ENCODE measurements at regions not wholly inside any gene's neighbourhood (a gene's known extent, or its start where the extent isn't known, plus 50 kb on each side); places are given as distances from the start of the nearest gene placed in this dataset.
"Not testable (repeated sequence)": the region's sequence is repeated elsewhere in the genome, so short reads cannot be mapped to it uniquely, and the experiment has no call there.

DNA sequence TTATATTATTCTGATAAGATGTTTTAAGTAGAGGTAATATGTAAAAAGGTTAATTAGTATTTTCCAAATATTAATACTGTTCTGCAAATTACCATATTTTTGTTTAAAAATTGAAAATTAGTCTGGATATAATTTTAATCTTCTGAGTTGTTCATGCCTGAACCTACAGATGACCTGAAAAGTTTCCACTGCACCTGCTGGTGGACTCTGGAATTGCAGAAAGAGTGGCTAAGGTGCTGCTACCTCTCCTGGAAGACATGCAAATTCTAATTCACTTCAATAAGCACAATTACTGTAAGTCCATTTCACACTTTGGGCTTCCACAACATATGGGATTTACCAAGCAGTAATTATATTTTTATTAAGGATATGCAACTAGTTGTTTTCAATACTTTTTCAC is 77.7 kb upstream of the OLIG3 start:
- no peak for ATAC-seq (ENCODE audit: insufficient number of reproducible peaks, low FRiP score, low read depth)
- no peak overlapping the region for H3K27ac ChIP-seq

DNA sequence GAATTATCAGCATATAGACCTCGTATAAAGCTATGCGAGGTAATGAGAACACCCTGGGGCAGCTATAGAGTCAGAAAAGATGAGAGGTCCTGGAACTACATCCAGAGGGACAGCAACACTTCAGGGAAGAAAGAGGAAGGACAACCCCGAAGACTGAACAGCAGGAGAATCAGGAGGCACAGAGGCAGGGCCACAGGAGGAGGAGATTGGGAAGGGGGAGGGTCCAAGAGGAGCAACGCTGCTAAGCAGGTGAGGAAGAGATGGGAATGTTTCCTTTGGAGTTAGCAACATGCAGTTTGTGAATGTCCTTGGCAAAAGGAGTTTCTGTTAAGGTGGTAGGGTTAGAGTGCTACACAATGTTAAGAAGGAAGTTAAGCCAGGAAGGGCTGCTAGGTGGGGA is 79.5 kb upstream of the OLIG3 start:
- H3K4me1 ChIP-seq (ENCODE audit: control insufficient read depth in 1 of 2, low read depth in 2 of 2) = no peaks in the 10 kb centered on the region
- ATAC-seq (ENCODE audit: insufficient number of reproducible peaks, low FRiP score, low read depth) = no peak

More for the DNA sequence above, 77.7 kb upstream of the OLIG3 start:
- TF ChIP-seq, protein P1, sequence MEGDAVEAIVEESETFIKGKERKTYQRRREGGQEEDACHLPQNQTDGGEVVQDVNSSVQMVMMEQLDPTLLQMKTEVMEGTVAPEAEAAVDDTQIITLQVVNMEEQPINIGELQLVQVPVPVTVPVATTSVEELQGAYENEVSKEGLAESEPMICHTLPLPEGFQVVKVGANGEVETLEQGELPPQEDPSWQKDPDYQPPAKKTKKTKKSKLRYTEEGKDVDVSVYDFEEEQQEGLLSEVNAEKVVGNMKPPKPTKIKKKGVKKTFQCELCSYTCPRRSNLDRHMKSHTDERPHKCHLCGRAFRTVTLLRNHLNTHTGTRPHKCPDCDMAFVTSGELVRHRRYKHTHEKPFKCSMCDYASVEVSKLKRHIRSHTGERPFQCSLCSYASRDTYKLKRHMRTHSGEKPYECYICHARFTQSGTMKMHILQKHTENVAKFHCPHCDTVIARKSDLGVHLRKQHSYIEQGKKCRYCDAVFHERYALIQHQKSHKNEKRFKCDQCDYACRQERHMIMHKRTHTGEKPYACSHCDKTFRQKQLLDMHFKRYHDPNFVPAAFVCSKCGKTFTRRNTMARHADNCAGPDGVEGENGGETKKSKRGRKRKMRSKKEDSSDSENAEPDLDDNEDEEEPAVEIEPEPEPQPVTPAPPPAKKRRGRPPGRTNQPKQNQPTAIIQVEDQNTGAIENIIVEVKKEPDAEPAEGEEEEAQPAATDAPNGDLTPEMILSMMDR (IDR thresholded peaks at IDR 0.05) = no peak
- DNase-seq (ENCODE audit: low spot score) = no peak
- H3K4me1 ChIP-seq (ENCODE audit: control insufficient read depth in 1 of 2, low read depth in 2 of 2) = no peaks in the 10 kb centered on the region
- H3K36me3 ChIP-seq = no peaks in the 10 kb centered on the region
- H3K4me3 ChIP-seq = no peak overlapping the region
- no peaks in the 10 kb centered on the region for H3K27me3 ChIP-seq (replicated peaks; ENCODE audit: insufficient read depth)
- no peaks in the 10 kb centered on the region for H3K9me3 ChIP-seq

DNA sequence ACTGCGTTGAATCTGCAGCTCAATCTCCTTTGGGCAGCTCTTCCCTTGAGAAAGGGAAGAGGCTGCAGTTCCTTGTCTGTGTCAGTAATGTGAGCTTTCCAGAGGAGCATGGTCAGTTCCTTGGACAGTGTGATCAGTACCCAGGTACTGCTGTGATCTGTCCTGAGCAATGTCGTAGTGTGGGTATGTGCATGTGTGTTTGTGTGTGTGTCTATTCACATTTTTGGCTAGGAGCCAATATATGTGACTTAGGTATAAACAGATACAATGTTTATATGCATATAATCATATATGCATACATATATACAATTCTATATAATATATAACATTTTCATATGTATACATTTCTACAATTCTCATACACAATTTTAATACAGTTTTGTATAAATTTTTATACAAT is 85.4 kb upstream of the OLIG3 start:
- no peak for DNase-seq (ENCODE audit: low spot score)
- Histone ChIP-seq H3K27ac (no peak overlapping the region), H3K4me1 (ENCODE audit: control insufficient read depth in 1 of 2, low read depth in 2 of 2) (no peaks in the 10 kb centered on the region)

More for the DNA sequence above, 79.5 kb upstream of the OLIG3 start:
- Histone ChIP-seq H3K9me3 (no peaks in the 10 kb centered on the region), H3K27me3 (replicated peaks; ENCODE audit: insufficient read depth) (no peaks in the 10 kb centered on the region), H3K27ac (no peak overlapping the region), H3K36me3 (no peaks in the 10 kb centered on the region), H3K4me3 (no peak overlapping the region)
- DNase-seq (ENCODE audit: low spot score) = no peak
- TF ChIP-seq, protein P1 (IDR thresholded peaks at IDR 0.05) = no peak

DNA sequence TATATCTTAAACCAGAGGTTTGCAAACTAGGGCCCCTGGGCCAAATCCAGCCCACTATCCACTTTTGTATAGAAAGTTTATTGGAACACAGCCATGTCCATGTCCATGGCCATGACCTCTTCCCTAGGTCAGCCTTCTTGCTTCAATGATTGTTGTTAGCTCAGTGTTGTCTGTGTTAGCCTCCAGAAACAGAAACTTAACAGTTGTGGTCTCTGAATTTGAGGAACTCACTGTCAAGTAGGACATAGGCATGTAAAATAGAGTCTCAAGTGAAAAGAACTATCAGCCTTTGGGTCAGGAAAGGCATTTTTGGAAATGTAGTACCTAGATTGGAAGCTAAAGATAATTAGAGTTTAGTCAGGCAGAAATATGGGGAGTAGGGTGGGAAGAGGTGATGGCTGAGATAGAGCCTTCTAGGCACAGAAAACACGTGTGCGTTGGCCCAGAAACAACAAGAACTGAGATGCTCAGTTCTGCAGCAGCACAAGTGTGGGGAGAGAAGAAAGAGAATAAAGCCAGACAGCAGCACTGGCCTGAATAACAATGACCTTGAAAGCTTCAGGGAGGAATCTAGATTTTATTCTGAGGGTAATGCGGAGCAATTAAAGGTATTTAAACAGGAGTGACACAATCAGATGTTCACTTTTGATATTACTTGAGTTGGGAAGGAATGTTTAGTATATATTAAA is 87.0 kb upstream of the OLIG3 start:
- no peak overlapping the region for H3K4me3 ChIP-seq
- no peak overlapping the region for H3K27ac ChIP-seq
- H3K4me1 ChIP-seq (ENCODE audit: control insufficient read depth in 1 of 2, low read depth in 2 of 2) = no peaks in the 10 kb centered on the region
- DNase-seq (ENCODE audit: low spot score) = no peak
- no peaks in the 10 kb centered on the region for H3K9me3 ChIP-seq
- ATAC-seq (ENCODE audit: insufficient number of reproducible peaks, low FRiP score, low read depth) = no peak
- TF ChIP-seq, protein P1 (IDR thresholded peaks at IDR 0.05) = no peak
- H3K27me3 ChIP-seq (replicated peaks; ENCODE audit: insufficient read depth) = no peaks in the 10 kb centered on the region
- H3K36me3 ChIP-seq = no peaks in the 10 kb centered on the region

More for the DNA sequence above, 85.4 kb upstream of the OLIG3 start:
- Histone ChIP-seq H3K9me3 (no peaks in the 10 kb centered on the region), H3K27me3 (replicated peaks; ENCODE audit: insufficient read depth) (no peaks in the 10 kb centered on the region), H3K4me3 (no peak overlapping the region), H3K36me3 (no peaks in the 10 kb centered on the region)
- TF ChIP-seq, protein P1 (IDR thresholded peaks at IDR 0.05) = no peak
- ATAC-seq (ENCODE audit: insufficient number of reproducible peaks, low FRiP score, low read depth) = no peak

DNA sequence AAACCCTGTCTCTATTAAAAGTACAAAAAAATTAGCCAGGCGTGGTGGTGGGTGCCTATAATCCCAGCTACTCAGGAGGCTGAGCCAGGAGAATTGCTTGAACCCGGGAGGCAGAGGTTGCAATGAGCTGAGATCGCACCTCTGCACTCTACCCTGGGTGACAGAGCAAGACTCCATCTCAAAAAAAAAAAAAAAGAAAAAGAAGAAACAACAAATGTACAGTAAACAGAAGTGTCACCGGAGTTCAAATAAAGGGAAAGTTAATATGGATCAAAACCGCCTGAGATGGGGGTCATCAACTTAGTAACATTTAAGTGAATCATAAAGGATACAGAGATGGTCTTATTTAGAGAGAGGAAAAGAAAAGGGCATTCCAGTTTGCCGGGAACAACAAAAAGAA is 89.3 kb upstream of the OLIG3 start:
- not testable (repeated sequence) for H3K27me3 ChIP-seq (replicated peaks; ENCODE audit: insufficient read depth); H3K9me3 ChIP-seq; ATAC-seq (ENCODE audit: insufficient number of reproducible peaks, low FRiP score, low read depth); H3K27ac ChIP-seq; H3K4me3 ChIP-seq; H3K4me1 ChIP-seq (ENCODE audit: control insufficient read depth in 1 of 2, low read depth in 2 of 2); DNase-seq (ENCODE audit: low spot score); H3K36me3 ChIP-seq

DNA sequence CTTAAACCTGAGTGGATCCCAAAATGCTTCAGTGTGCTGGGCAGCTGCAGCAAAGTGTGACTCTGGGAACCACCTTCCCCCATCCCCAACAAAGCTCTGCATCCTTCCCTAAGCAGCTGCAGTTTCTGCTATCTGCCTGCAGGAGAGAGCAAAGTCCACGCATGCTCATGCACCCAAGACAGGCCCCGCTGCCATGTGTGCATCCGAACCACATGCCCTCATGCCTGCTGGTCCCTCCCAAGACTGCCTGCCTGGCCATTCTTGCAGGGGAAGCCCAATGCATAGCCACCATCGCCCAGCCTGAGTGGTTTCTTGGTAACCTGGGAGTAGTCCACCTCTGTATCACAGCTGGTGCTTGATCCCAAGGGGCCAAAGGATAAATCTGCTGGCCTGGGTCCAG is 94.3 kb upstream of the OLIG3 start:
- no peaks in the 10 kb centered on the region for H3K27me3 ChIP-seq (replicated peaks; ENCODE audit: insufficient read depth)
- DNase-seq (ENCODE audit: low spot score) (no peak), ATAC-seq (ENCODE audit: insufficient number of reproducible peaks, low FRiP score, low read depth) (no peak)
- H3K4me1 ChIP-seq (ENCODE audit: control insufficient read depth in 1 of 2, low read depth in 2 of 2) = no peaks in the 10 kb centered on the region
- H3K36me3 ChIP-seq = no peaks in the 10 kb centered on the region
- TF ChIP-seq, protein P1 (IDR thresholded peaks at IDR 0.05) = no peak
- no peaks in the 10 kb centered on the region for H3K9me3 ChIP-seq
- no peak overlapping the region for H3K27ac ChIP-seq
- H3K4me3 ChIP-seq = no peak overlapping the region

Measured in thoracic aorta (tissue), 2 donors.